Islet precursor cell (in vitro differentiated cells): ENCODE measurements at regions not wholly inside any gene's neighbourhood (a gene's known extent, or its start where the extent isn't known, plus 50 kb on each side); places are given as distances from the start of the nearest gene placed in this dataset.
A peak's percentile ranks its signal among the peaks of the same experiment; 100 is the strongest.

ENCODE experiments used
- DNase-seq: peaks from one replicate; pipeline ENCODE4 v3.0.0-alpha.2; 2018

- no peak for DNase-seq
Observed at GRCh38 chr2:158006961-158007719, 94.5 kb upstream of the UPP2 start.

GRCh38 chr2:158004126-158004764 is 97.4 kb upstream of the UPP2 start:
- DNase-seq, result no peak

GRCh38 chr2:158002079-158002478 is 99.6 kb upstream of the UPP2 start:
- no peak for DNase-seq

- DNase-seq, result no peak
Observed at GRCh38 chr2:157996799-157997198, 104.9 kb upstream of the UPP2 start.

GRCh38 chr2:157995117-157995516 is 106.6 kb upstream of the UPP2 start:
- no peak for DNase-seq

- DNase-seq, result no peak
Observed at GRCh38 chr2:157991932-157992331, 109.7 kb upstream of the UPP2 start.

- no peak for DNase-seq
Observed at GRCh38 chr2:157990173-157990572, 111.5 kb upstream of the UPP2 start.

GRCh38 chr2:157989227-157989626 is 112.4 kb upstream of the UPP2 start:
- no peak for DNase-seq

GRCh38 chr2:157986761-157987160 is 110.6 kb upstream of the ACVR1 start:
- no peak for DNase-seq

GRCh38 chr2:157984866-157985265 is 108.7 kb upstream of the ACVR1 start:
- DNase-seq, result no peak

- DNase-seq, result no peak
Observed at GRCh38 chr2:157980020-157980419, 103.9 kb upstream of the ACVR1 start.

- peak; percentile 64 for DNase-seq
Observed at GRCh38 chr2:157971702-157972101, 95.6 kb upstream of the ACVR1 start.

- DNase-seq, result no peak
Observed at GRCh38 chr2:157967856-157968255, 91.7 kb upstream of the ACVR1 start.

- DNase-seq, result no peak
Observed at GRCh38 chr2:157959249-157959648, 83.1 kb upstream of the ACVR1 start.

- no peak for DNase-seq
Observed at GRCh38 chr2:157957596-157957995, 81.5 kb upstream of the ACVR1 start.

- DNase-seq, result no peak
Observed at GRCh38 chr2:157952558-157952957, 76.4 kb upstream of the ACVR1 start.

GRCh38 chr2:157948856-157949255 is 72.7 kb upstream of the ACVR1 start:
- no peak for DNase-seq

GRCh38 chr2:157946919-157947557 is 70.9 kb upstream of the ACVR1 start:
- DNase-seq, result no peak

- DNase-seq, result peak; percentile 89
Observed at GRCh38 chr2:157940024-157940423, 63.9 kb upstream of the ACVR1 start.

GRCh38 chr2:157938556-157938955 is 62.4 kb upstream of the ACVR1 start:
- peak; percentile 65 for DNase-seq

- DNase-seq, result no peak
Observed at GRCh38 chr2:157936406-157936805, 60.3 kb upstream of the ACVR1 start.

- DNase-seq, result no peak
Observed at GRCh38 chr2:157935378-157935906, 59.3 kb upstream of the ACVR1 start.

GRCh38 chr2:157934684-157935377 is 58.7 kb upstream of the ACVR1 start:
- no peak for DNase-seq
